ENCODE measurements at regions not wholly inside any gene's neighbourhood (a gene's known extent, or its start where the extent isn't known, plus 50 kb on each side); places are given as distances from the start of the nearest gene placed in this dataset.

GRCh38 chr15:66934868-66935520 is 130.4 kb upstream of the SMAD3 start:
- TF ChIP-seq, protein P1, sequence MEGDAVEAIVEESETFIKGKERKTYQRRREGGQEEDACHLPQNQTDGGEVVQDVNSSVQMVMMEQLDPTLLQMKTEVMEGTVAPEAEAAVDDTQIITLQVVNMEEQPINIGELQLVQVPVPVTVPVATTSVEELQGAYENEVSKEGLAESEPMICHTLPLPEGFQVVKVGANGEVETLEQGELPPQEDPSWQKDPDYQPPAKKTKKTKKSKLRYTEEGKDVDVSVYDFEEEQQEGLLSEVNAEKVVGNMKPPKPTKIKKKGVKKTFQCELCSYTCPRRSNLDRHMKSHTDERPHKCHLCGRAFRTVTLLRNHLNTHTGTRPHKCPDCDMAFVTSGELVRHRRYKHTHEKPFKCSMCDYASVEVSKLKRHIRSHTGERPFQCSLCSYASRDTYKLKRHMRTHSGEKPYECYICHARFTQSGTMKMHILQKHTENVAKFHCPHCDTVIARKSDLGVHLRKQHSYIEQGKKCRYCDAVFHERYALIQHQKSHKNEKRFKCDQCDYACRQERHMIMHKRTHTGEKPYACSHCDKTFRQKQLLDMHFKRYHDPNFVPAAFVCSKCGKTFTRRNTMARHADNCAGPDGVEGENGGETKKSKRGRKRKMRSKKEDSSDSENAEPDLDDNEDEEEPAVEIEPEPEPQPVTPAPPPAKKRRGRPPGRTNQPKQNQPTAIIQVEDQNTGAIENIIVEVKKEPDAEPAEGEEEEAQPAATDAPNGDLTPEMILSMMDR (IDR thresholded peaks at IDR 0.05; ENCODE audit: low read depth, low read length): no peak
- H3K4me3 ChIP-seq (ENCODE audit: low read depth, low read length): no peak overlapping the region

DNA sequence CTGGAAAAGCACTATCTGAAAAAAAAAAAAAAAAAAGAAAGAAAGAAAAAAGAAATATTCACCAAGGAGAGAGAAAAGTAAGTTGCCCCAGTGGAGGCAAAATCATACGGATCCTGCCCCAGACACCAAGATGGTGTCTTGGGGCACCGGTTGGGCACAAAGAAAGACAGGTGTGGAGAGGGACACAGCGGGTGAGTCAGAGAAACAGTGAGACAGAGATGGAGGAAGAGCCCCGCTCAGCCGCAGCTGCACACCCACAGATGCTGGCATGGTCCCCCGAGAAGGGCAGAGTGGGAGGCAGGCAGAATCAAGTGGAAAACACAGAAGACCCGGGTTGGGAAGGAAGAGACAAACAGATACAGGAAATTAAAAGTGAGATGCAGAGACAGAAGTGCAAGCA is 129.7 kb upstream of the SMAD3 start:
- no peak overlapping the region; the same call in 1 of the 2 replicates for H3K4me3 ChIP-seq (ENCODE audit: low read depth, low read length)
- TF ChIP-seq, protein P1 (IDR thresholded peaks at IDR 0.05; ENCODE audit: low read depth, low read length): no peak

- TF ChIP-seq, protein P1 (IDR thresholded peaks at IDR 0.05; ENCODE audit: low read depth, low read length): no peak
- peak overlapping the region; percentile 54 for H3K4me3 ChIP-seq (ENCODE audit: low read depth, low read length)
These were observed 129.1 kb upstream of the SMAD3 start for GRCh38 chr15:66936109-66936860.

DNA sequence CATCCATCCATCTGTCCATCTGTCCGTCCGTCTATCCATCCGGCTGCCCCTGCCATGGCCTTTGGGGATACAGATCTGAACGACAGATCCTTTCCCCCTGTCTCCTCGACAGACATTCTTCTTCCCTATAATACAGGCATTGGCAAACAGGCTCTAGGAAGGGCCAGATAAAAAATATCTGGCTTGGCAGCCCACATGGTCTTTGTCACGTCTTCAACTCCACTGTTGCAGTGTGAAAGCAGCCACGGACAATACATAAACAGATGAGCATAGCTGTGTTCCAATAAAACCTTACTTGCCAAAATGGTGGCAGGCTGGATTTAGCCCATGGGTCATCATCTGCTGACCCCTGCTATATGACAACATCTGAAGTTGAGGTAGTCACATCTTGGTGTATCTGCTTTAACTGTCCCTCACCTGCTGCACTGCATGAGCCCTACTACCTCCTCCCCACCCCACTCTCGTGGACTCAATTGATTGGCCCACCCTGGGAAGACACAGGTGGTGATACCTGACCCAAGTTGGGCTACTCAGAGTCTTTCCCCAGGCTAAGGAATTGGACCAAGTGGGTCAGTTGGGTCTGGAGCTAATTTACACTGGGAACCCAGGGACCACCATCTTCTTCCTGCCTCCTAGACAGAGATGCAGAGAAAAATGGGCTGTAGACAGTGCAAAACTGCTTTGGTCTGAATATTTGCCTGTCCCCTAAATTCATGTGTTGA is 128.4 kb upstream of the SMAD3 start:
- TF ChIP-seq, protein P1 (IDR thresholded peaks at IDR 0.05; ENCODE audit: low read depth, low read length): no peak
- H3K4me3 ChIP-seq (ENCODE audit: low read depth, low read length): peak overlapping the region; percentile 54

DNA sequence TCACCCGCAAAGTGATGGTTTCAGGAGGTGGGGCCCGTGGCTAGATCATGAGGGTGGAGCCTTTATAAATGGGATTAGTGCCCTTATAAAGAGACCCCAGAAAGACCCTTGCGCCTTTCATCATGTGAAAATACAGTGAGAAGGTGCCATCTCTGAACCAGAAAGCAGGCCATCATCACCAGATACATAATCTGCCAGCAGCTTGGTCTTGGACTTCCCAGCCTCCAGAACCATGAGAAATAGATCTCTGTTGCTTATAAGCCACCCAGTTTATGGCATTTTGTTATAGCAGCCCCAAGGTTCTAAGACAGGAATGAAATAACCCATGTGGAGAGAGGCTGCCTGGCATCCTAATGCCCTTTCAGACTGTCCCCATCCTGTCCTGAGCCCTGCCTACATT is 127.8 kb upstream of the SMAD3 start:
- no peak overlapping the region for H3K4me3 ChIP-seq (ENCODE audit: low read depth, low read length)

GRCh38 chr15:66938114-66938830 is 127.1 kb upstream of the SMAD3 start:
- H3K4me3 ChIP-seq (ENCODE audit: low read depth, low read length): no peak overlapping the region
- TF ChIP-seq, protein P1 (IDR thresholded peaks at IDR 0.05; ENCODE audit: low read depth, low read length): no peak

More for the DNA sequence above, 127.8 kb upstream of the SMAD3 start:
- TF ChIP-seq, protein P1 (IDR thresholded peaks at IDR 0.05; ENCODE audit: low read depth, low read length): no peak

Measured in WI38 (cell line).